GM12872 (cell line): ENCODE measurements at regions not wholly inside any gene's neighbourhood (a gene's known extent, or its start where the extent isn't known, plus 50 kb on each side); places are given as distances from the start of the nearest gene placed in this dataset.
A peak's percentile ranks its signal among the peaks of the same experiment; 100 is the strongest.

Source experiments
- TF ChIP-seq, protein P1 (sequence below): IDR thresholded peaks from 3 replicates; pipeline ENCODE4 v1.5.1; 2011; ENCODE audit warnings: low read depth, mild to moderate bottlenecking, low read length, moderate library complexity; ENCODE audit not compliant: insufficient read depth

DNA sequence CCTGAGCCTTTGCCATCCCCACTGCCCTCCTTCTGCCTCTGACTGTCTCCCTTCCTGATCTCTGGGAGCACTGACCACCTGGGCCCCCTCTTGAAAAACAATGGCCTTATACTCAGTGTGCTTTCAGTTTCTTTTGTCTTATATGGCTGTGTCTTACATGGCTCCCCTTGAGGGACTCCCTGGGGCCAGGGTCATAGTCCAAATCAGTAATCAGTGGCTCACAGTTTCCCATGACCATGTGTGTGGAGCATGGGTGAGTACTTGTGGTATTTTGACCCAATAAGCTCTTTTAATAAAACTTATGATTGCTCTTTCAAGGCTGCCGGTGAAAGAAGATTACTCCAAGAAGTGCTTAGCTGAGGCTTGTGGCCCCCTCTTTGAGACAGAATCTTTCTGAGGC lies 62.4 kb upstream of the PCBD1 start:
- TF ChIP-seq, protein P1, sequence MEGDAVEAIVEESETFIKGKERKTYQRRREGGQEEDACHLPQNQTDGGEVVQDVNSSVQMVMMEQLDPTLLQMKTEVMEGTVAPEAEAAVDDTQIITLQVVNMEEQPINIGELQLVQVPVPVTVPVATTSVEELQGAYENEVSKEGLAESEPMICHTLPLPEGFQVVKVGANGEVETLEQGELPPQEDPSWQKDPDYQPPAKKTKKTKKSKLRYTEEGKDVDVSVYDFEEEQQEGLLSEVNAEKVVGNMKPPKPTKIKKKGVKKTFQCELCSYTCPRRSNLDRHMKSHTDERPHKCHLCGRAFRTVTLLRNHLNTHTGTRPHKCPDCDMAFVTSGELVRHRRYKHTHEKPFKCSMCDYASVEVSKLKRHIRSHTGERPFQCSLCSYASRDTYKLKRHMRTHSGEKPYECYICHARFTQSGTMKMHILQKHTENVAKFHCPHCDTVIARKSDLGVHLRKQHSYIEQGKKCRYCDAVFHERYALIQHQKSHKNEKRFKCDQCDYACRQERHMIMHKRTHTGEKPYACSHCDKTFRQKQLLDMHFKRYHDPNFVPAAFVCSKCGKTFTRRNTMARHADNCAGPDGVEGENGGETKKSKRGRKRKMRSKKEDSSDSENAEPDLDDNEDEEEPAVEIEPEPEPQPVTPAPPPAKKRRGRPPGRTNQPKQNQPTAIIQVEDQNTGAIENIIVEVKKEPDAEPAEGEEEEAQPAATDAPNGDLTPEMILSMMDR = no peak

DNA sequence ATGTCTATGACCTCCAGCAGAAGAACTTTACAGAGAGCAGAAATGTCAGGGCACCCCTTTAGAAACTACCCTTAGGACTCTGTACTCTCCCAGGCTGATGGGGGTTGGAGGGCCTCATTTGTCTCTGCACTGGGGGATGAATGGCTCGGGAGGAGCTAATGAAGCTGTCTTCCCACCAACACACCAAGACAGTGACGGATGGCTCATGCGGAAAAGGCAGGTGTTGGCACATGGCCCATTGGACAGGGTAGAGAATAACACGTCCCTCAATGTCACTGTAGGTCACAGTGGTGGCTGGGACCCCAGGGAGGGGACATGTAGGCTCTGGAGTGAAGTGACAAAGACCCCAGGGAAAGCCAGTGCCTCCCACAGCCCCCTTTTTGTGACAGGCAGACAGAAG lies 64.0 kb upstream of the PCBD1 start:
- TF ChIP-seq, protein P1 = no peak

- TF ChIP-seq, protein P1 = no peak
These were observed 64.6 kb upstream of the PCBD1 start for GRCh38 chr10:70952921-70953320.

GRCh38 chr10:70954381-70955176 lies 66.2 kb upstream of the PCBD1 start:
- TF ChIP-seq, protein P1 = no peak

- TF ChIP-seq, protein P1 = peak; percentile 40; the same call in 2 of the 3 replicates
These were observed 67.8 kb upstream of the PCBD1 start for GRCh38 chr10:70956029-70956759.

- TF ChIP-seq, protein P1 = no peak
These were observed 70.0 kb upstream of the PCBD1 start for GRCh38 chr10:70958396-70958795.

DNA sequence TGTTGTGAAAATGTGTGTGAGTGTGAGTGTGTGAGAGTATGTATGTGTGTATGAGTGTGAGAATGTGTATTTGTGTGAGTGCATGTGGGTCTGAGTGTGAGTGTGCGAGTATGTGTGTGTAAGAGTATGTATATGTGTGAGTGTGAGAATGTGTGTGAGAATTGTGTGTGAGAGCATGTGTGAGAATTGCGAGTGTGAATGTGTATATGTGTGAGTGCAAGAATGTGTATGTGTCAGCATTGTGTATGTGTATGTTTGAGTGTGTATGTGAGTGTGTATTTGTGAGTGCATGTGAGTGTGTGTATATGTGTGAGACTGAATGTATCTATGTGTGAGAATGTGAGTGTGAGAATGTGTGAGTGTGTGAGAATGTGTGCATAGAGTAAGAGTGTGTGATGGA lies 72.0 kb upstream of the PCBD1 start:
- TF ChIP-seq, protein P1 = no peak
